Body of pancreas (tissue), 4 donors: ENCODE measurements at regions not wholly inside any gene's neighbourhood (a gene's known extent, or its start where the extent isn't known, plus 50 kb on each side); places are given as distances from the start of the nearest gene placed in this dataset.

Source experiments
- ATAC-seq: fragments of 150-250 bp; one replicate; pipeline ENCODE4 v1.9.1; 2016
- DNase-seq, 4 donors: peaks; one replicate each; pipeline ENCODE4 v3.0.0-alpha.2; 2019
- H3K27ac ChIP-seq, 4 donors: fragments of 200-600 bp; sonication (generic); 1 replicate in 3 of 4; 2 replicates in 1 of 4; pipeline versions ENCODE4 v1.5.1 to v1.6.1; 2016 to 2019; ENCODE audit warnings: mild to moderate bottlenecking in 1 of 4, mixed read lengths in 1 of 4, moderate library complexity in 1 of 4
- H3K27me3 ChIP-seq, 2 donors: fragments of 200-600 bp; sonication (generic); one replicate each; pipeline ENCODE4 v1.6.0; 2016; ENCODE audit warnings: mild to moderate bottlenecking in 1 of 2
- H3K36me3 ChIP-seq, 2 donors: fragments of 200-600 bp; sonication (generic); replicated peaks in 1 of 2; 2 replicates each; pipeline ENCODE4 v1.5.1; 2016; ENCODE audit warnings: low read depth in 2 of 2; ENCODE audit not compliant: insufficient read depth in 1 of 2
- H3K4me1 ChIP-seq: fragments of 200-600 bp; sonication (generic); one replicate; pipeline ENCODE4 v1.6.0; 2016
- H3K4me3 ChIP-seq, 2 donors: fragments of 200-600 bp; sonication (generic); 1 replicate in 1 of 2; 2 replicates in 1 of 2; pipeline ENCODE4 v1.5.1; 2016 to 2019
- H3K9me3 ChIP-seq, 3 donors: fragments of 200-600 bp; sonication (generic); 1 replicate in 2 of 3; 2 replicates in 1 of 3; pipeline ENCODE4 v1.5.1; 2016
- CTCF ChIP-seq, 7 experiments: fragments of 450-650 bp in 4 of 7; fragments of 200-600 bp in 3 of 7; sonication (generic) in 3 of 7; IDR thresholded peaks; one replicate each; pipeline ENCODE4 v1.5.1; 2016 to 2019; ENCODE audit warnings: antibody characterized with exemption in 7 of 7
- POLR2A ChIP-seq, 3 donors: fragments of 450-650 bp; IDR thresholded peaks; one replicate each; pipeline ENCODE4 v1.6.1; 2016; ENCODE audit warnings: antibody characterized with exemption in 3 of 3, mild to moderate bottlenecking in 2 of 3
- WGBS, 2 donors: methylation state at CpG; one replicate each; pipeline ENCODE4 v1.1.5; 2017; 5-methylcytosine and 5-hydroxymethylcytosine counted together
- intact Hi-C: fragments of 100-400 bp; cut with DNase I; formaldehyde crosslinking; loops from one replicate; pipeline ENCODE4 v1.15.1; 2023

DNA sequence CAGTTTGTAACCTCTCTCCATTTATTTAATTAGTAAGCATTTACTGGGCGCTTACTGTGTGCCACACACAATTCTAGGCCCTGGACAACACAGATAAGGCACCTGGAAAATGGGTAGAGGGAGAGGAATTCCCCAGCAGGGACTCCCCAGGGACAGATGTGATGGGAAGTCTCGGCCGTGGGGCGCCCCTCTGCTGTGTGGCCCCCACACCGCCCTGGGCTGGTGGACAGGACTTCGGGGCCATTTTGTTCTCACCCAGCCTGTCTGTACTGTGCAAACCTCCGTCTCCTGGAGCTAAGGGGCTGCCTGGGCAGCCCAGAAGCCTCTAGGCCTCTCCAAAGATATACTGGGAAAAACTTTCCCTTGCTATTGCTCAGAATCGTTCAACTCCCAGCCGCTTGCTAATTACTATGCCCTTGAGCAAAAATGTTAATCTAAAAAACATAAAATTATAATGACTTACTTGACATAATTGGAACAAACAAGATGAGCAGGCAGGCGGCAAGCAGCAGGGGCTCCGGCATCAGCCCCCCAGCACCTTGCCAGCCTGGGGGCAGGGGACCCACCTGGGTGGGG lies 64.4 kb upstream of the NCOR2 start:
- no peaks in the 10 kb centered on the region for H3K4me1 ChIP-seq
- H3K36me3 ChIP-seq = no peaks in the 10 kb centered on the region
- WGBS, 2 donors = 73 to 88% methylated on average over 10 to 11 of the region's 11 CpGs
- no peaks in the 10 kb centered on the region for H3K27me3 ChIP-seq
- no peaks in the 10 kb centered on the region for H3K9me3 ChIP-seq
- DNase-seq (no peak), ATAC-seq (no peak)
- intact Hi-C loops = no loop called here
- TF ChIP-seq POLR2A (IDR thresholded peaks at IDR 0.05) (no peak), CTCF (IDR thresholded peaks at IDR 0.05) (no peak)
- H3K4me3 ChIP-seq = no peak overlapping the region
- H3K27ac ChIP-seq = no peak overlapping the region

- H3K36me3 ChIP-seq = no peaks in the 10 kb centered on the region
- WGBS, 2 donors = 82 to 86% methylated on average over 15 of the region's 15 CpGs
Measured at GRCh38 chr12:124630791-124631313, 63.4 kb upstream of the NCOR2 start.

GRCh38 chr12:124629789-124630480 lies 62.5 kb upstream of the NCOR2 start:
- TF ChIP-seq POLR2A (IDR thresholded peaks at IDR 0.05) (no peak), CTCF (IDR thresholded peaks at IDR 0.05) (no peak)
- WGBS, 2 donors = 83 to 85% methylated on average over 12 of the region's 12 CpGs
- H3K36me3 ChIP-seq = no peaks in the 10 kb centered on the region

More at GRCh38 chr12:124630791-124631313, 63.4 kb upstream of the NCOR2 start:
- Histone ChIP-seq H3K27me3 (no peaks in the 10 kb centered on the region), H3K9me3 (no peaks in the 10 kb centered on the region), H3K4me1 (peaks cover 3% of the 10 kb centered on the region), H3K27ac (no peak overlapping the region), H3K4me3 (no peak overlapping the region)
- ATAC-seq (no peak), DNase-seq (no peak)
- no peak for TF ChIP-seq POLR2A (IDR thresholded peaks at IDR 0.05)
- TF ChIP-seq CTCF (IDR thresholded peaks at IDR 0.05) = no peak
- intact Hi-C loops = no loop called here

GRCh38 chr12:124629117-124629516 lies 61.7 kb upstream of the NCOR2 start:
- Histone ChIP-seq H3K27ac (no peak overlapping the region), H3K9me3 (no peaks in the 10 kb centered on the region), H3K36me3 (no peaks in the 10 kb centered on the region), H3K4me3 (no peak overlapping the region), H3K27me3 (no peaks in the 10 kb centered on the region), H3K4me1 (peaks cover 5% of the 10 kb centered on the region)
- no peak for DNase-seq
- TF ChIP-seq POLR2A (IDR thresholded peaks at IDR 0.05) (no peak), CTCF (IDR thresholded peaks at IDR 0.05) (no peak)
- WGBS, 2 donors = 90 to 97% methylated on average over 5 of the region's 5 CpGs
- intact Hi-C loops = no loop called here
- ATAC-seq = no peak

More at GRCh38 chr12:124629789-124630480, 62.5 kb upstream of the NCOR2 start:
- Histone ChIP-seq H3K9me3 (no peaks in the 10 kb centered on the region), H3K4me1 (peaks cover 5% of the 10 kb centered on the region), H3K27me3 (no peaks in the 10 kb centered on the region), H3K4me3 (no peak overlapping the region), H3K27ac (no peak overlapping the region)
- intact Hi-C loops = no loop called here
- ATAC-seq (no peak), DNase-seq (no peak)
